Left ventricle myocardium inferior (tissue), 1 donor: ENCODE measurements at regions not wholly inside any gene's neighbourhood (a gene's known extent, or its start where the extent isn't known, plus 50 kb on each side); places are given as distances from the start of the nearest gene placed in this dataset.

Experiments
- DNase-seq: peaks from one replicate; pipeline ENCODE4 v3.0.0-alpha.2; 2020
- H3K27ac ChIP-seq: fragments of 200-600 bp; replicated peaks from 2 replicates; pipeline ENCODE4 v1.8.0; 2021
- H3K27me3 ChIP-seq: fragments of 200-600 bp; 2 replicates; pipeline ENCODE4 v1.8.0; 2021; ENCODE audit warnings: low read depth
- H3K36me3 ChIP-seq: fragments of 200-600 bp; 2 replicates; pipeline ENCODE4 v1.8.0; 2021
- H3K4me1 ChIP-seq: fragments of 200-600 bp; 2 replicates; pipeline ENCODE4 v1.8.0; 2021
- H3K4me3 ChIP-seq: fragments of 200-600 bp; 2 replicates; pipeline ENCODE4 v1.8.0; 2021; ENCODE audit warnings: mild to moderate bottlenecking, moderate library complexity
- H3K9me3 ChIP-seq: fragments of 200-600 bp; replicated peaks from 2 replicates; pipeline ENCODE4 v1.8.0; 2021
- CTCF ChIP-seq: fragments of 200-600 bp; IDR thresholded peaks from 2 replicates; pipeline ENCODE4 v1.8.0; 2021; ENCODE audit warnings: antibody characterized with exemption, mild to moderate bottlenecking, borderline replicate concordance
- intact Hi-C: fragments of 100-400 bp; cut with micrococcal nuclease; formaldehyde crosslinking; loops from one replicate; pipeline ENCODE4 v1.11.0; 2022
- donor health status: DM: no; HTN: yes; CAD: no; lungs with severe emphysema.

- H3K27me3 ChIP-seq = peaks cover 4% of the 10 kb centered on the region
- intact Hi-C loops = no loop called here
These were observed 476.9 kb upstream of the CDH5 start for GRCh38 chr16:65889533-65889966.

GRCh38 chr16:65888201-65888600, 478.3 kb upstream of the CDH5 start:
- TF ChIP-seq CTCF = no peak
- H3K27me3 ChIP-seq = peaks cover 2% of the 10 kb centered on the region
- no peak overlapping the region for H3K27ac ChIP-seq
- H3K4me1 ChIP-seq = no peaks in the 10 kb centered on the region
- H3K36me3 ChIP-seq = no peaks in the 10 kb centered on the region
- no peak overlapping the region for H3K4me3 ChIP-seq
- no peak for DNase-seq
- peaks cover 6% of the 10 kb centered on the region for H3K9me3 ChIP-seq
- intact Hi-C loops = no loop called here

More at GRCh38 chr16:65889533-65889966, 476.9 kb upstream of the CDH5 start:
- no peaks in the 10 kb centered on the region for H3K4me1 ChIP-seq
- no peak overlapping the region for H3K4me3 ChIP-seq
- no peak for TF ChIP-seq CTCF
- H3K36me3 ChIP-seq = no peaks in the 10 kb centered on the region
- no peak overlapping the region for H3K27ac ChIP-seq
- peaks cover 6% of the 10 kb centered on the region for H3K9me3 ChIP-seq
- no peak for DNase-seq

- Histone ChIP-seq H3K36me3 (no peaks in the 10 kb centered on the region), H3K27ac (no peak overlapping the region), H3K27me3 (no peaks in the 10 kb centered on the region), H3K4me1 (no peaks in the 10 kb centered on the region), H3K4me3 (no peak overlapping the region), H3K9me3 (no peaks in the 10 kb centered on the region)
- no peak for TF ChIP-seq CTCF
- DNase-seq = no peak
- intact Hi-C loops = no loop called here
These were observed 482.5 kb upstream of the CDH5 start for GRCh38 chr16:65884018-65884417.

- Histone ChIP-seq H3K4me3 (no peak overlapping the region), H3K4me1 (no peaks in the 10 kb centered on the region), H3K27me3 (no peaks in the 10 kb centered on the region), H3K36me3 (no peaks in the 10 kb centered on the region), H3K9me3 (no peaks in the 10 kb centered on the region), H3K27ac (no peak overlapping the region)
- intact Hi-C loops = no loop called here
- DNase-seq = no peak
- no peak for TF ChIP-seq CTCF
These were observed 488.1 kb upstream of the CDH5 start for GRCh38 chr16:65878347-65878746.

GRCh38 chr16:65876624-65877023, 489.9 kb upstream of the CDH5 start:
- intact Hi-C loops = no loop called here

More at GRCh38 chr16:65876624-65877023, 489.9 kb upstream of the CDH5 start:
- Histone ChIP-seq H3K4me3 (no peak overlapping the region), H3K4me1 (no peaks in the 10 kb centered on the region), H3K27ac (no peak overlapping the region), H3K27me3 (peaks cover 3% of the 10 kb centered on the region), H3K9me3 (no peaks in the 10 kb centered on the region), H3K36me3 (no peaks in the 10 kb centered on the region)
- DNase-seq = no peak
- TF ChIP-seq CTCF = no peak
